Coronary artery (tissue), 2 donors: ENCODE measurements at regions not wholly inside any gene's neighbourhood (a gene's known extent, or its start where the extent isn't known, plus 50 kb on each side); places are given as distances from the start of the nearest gene placed in this dataset.

Experiments
- DNase-seq: peaks from one replicate; pipeline ENCODE4 v3.0.0-alpha.2; 2017; ENCODE audit warnings: low spot score
- H3K27ac ChIP-seq, 2 donors: fragments of 200-600 bp; sonication (generic); one replicate each; pipeline ENCODE4 v1.5.1; 2016 to 2019
- H3K4me3 ChIP-seq: fragments of 200-600 bp; sonication (generic); 2 replicates; pipeline ENCODE4 v1.5.1; 2016; ENCODE audit warnings: mild to moderate bottlenecking, moderate library complexity
- CTCF ChIP-seq: fragments of 200-600 bp; sonication (generic); IDR thresholded peaks from one replicate; pipeline ENCODE4 v1.5.1; 2019; ENCODE audit warnings: antibody characterized with exemption

DNA sequence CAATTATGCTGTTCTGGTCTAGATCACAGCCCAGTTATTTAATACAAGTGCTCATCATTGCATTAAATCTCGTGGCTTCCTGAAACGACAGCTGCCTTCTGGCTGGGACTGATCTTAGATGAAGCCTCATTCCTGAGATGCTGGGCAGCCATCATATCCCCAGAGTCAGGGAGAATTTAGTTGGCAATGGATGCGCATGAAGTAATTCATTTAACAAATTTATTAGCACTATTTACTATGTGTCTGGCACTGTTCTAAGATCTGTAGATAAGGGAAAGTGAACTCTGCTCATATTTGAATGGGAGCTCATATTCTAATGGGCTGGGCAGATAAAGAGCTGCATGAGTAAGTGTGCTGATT lies 244.7 kb downstream of the KCNS3 start:
- H3K4me3 ChIP-seq: no peak overlapping the region
- no peak for TF ChIP-seq CTCF
- no peak overlapping the region for H3K27ac ChIP-seq
- no peak for DNase-seq

GRCh38 chr2:18122544-18123210 lies 244.2 kb downstream of the KCNS3 start:
- TF ChIP-seq CTCF: no peak
- no peak for DNase-seq
- Histone ChIP-seq H3K4me3 (no peak overlapping the region), H3K27ac (no peak overlapping the region)

GRCh38 chr2:18119883-18120282 lies 241.4 kb downstream of the KCNS3 start:
- no peak overlapping the region for H3K27ac ChIP-seq

DNA sequence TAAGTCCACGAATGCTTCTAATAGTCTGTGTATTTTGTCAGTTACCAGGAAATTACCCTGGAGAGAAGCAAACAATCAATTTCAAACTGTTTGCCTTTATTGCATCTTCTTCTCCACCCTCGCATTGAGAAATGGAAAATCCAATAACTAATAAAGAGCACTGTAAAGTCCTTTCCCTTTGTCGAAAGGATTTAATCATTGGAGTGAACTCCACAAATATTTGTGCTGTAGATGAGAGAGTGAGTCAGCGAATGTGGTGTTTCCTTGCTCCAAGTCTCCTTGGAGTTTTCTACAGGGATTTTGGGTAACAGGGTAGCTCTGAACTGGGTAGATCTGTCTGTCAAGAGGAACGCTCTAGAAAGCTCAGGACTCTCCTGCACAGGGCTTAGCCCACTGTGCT lies 240.2 kb downstream of the KCNS3 start:
- Histone ChIP-seq H3K4me3 (no peak overlapping the region), H3K27ac (no peak overlapping the region)
- no peak for DNase-seq
- TF ChIP-seq CTCF: no peak

More at GRCh38 chr2:18119883-18120282, 241.4 kb downstream of the KCNS3 start:
- TF ChIP-seq CTCF: no peak
- DNase-seq: no peak
- no peak overlapping the region for H3K4me3 ChIP-seq

GRCh38 chr2:18117592-18117991 lies 239.1 kb downstream of the KCNS3 start:
- no peak for TF ChIP-seq CTCF
- DNase-seq: no peak
- no peak overlapping the region for H3K4me3 ChIP-seq
- no peak overlapping the region for H3K27ac ChIP-seq

- no peak for TF ChIP-seq CTCF
- no peak for DNase-seq
- H3K27ac ChIP-seq: no peak overlapping the region
- no peak overlapping the region for H3K4me3 ChIP-seq
Observed at GRCh38 chr2:18110222-18110621, 231.8 kb downstream of the KCNS3 start.

GRCh38 chr2:18106841-18107240 lies 228.4 kb downstream of the KCNS3 start:
- no peak overlapping the region for H3K27ac ChIP-seq
- no peak for DNase-seq
- H3K4me3 ChIP-seq: no peak overlapping the region
- TF ChIP-seq CTCF: no peak
